ENCODE measurements at regions not wholly inside any gene's neighbourhood (a gene's known extent, or its start where the extent isn't known, plus 50 kb on each side); places are given as distances from the start of the nearest gene placed in this dataset.

- Histone ChIP-seq H3K4me3 (no peak overlapping the region), H3K4me1 (peaks cover 29% of the 10 kb centered on the region), H3K27ac (no peak overlapping the region), H3K4me2 (no peak overlapping the region), H3K9me3 (no peaks in the 10 kb centered on the region)
- TF ChIP-seq HMGXB4 (CRISPR knock-in tag; IDR thresholded peaks at IDR 0.05; ENCODE audit: borderline replicate concordance), result no peak
- TF ChIP-seq KDM5A (IDR thresholded peaks at IDR 0.05), result no peak
- no peak for TF ChIP-seq SREBF2 (IDR thresholded peaks at IDR 0.05)
- TF ChIP-seq HOXB5 (CRISPR knock-in tag; IDR thresholded peaks at IDR 0.05), result no peak
- TF ChIP-seq ZSCAN20 (CRISPR knock-in tag; IDR thresholded peaks at IDR 0.05), result no peak
- no peak for TF ChIP-seq E2F6 (IDR thresholded peaks at IDR 0.05; ENCODE audit: borderline replicate concordance, low read depth)
- no peak for TF ChIP-seq CBX8 (IDR thresholded peaks at IDR 0.05)
- TF ChIP-seq RCOR1 (IDR thresholded peaks at IDR 0.05; ENCODE audit: low read depth, low read length), result no peak
- TF ChIP-seq HDAC2 (IDR thresholded peaks at IDR 0.05), result no peak
- TF ChIP-seq CHD4 (IDR thresholded peaks at IDR 0.05; ENCODE audit: borderline replicate concordance), result no peak
- CTCF ChIA-PET, result interaction anchor here (0.6 to 1.0 kb wide), 2 partner anchors 15 to 289 kb away, joined by 3 read pairs; no protein-coding TSS in a partner anchor
- FAIRE-seq, result no peak
- 81% methylated on average over 4 of the region's 4 CpGs for WGBS (ENCODE audit: missing lambda C conversion rate)
- no peak for ATAC-seq
- no peak for DNase-seq (ENCODE audit: low read depth in 1 of 2, low spot score in 1 of 2)
- POLR2A ChIA-PET, result no interaction called here
Observed at GRCh38 chr20:17871886-17872285, 96.7 kb downstream of the SNX5 start.

- TF ChIP-seq HMGXB4 (CRISPR knock-in tag; IDR thresholded peaks at IDR 0.05; ENCODE audit: borderline replicate concordance) (no peak), ZSCAN20 (CRISPR knock-in tag; IDR thresholded peaks at IDR 0.05) (no peak), EHMT2 (IDR thresholded peaks at IDR 0.05; ENCODE audit: low read depth) (no peak), HEYL (CRISPR knock-in tag; IDR thresholded peaks at IDR 0.05) (no peak), CBX8 (IDR thresholded peaks at IDR 0.05) (no peak), ESRRA (IDR thresholded peaks at IDR 0.05; ENCODE audit: borderline replicate concordance, low read length) (no peak), PHF8 (IDR thresholded peaks at IDR 0.05; ENCODE audit: borderline replicate concordance, low read depth) (no peak), PBX3 (IDR thresholded peaks at IDR 0.05) (no peak), MAZ (IDR thresholded peaks at IDR 0.05; ENCODE audit: borderline replicate concordance, low read depth, low read length) (no peak), USF2 (IDR thresholded peaks at IDR 0.05) (no peak), RARB (CRISPR knock-in tag; IDR thresholded peaks at IDR 0.05) (no peak), RAD21 (conservative IDR thresholded peaks at IDR 0.05 in 1 of 2, IDR thresholded peaks at IDR 0.05 in 1 of 2) (no peak), BCL3 (IDR thresholded peaks at IDR 0.05) (no peak), MAFK (IDR thresholded peaks at IDR 0.05; ENCODE audit: partially characterized antibody) (no peak), KDM1A (IDR thresholded peaks at IDR 0.05; ENCODE audit: low read depth) (no peak), CBX2 (IDR thresholded peaks at IDR 0.05; ENCODE audit: borderline replicate concordance, low read depth) (no peak), ELK1 (IDR thresholded peaks at IDR 0.05; ENCODE audit: low read depth, low read length) (no peak)
- POLR2A ChIA-PET, result no interaction called here
- Histone ChIP-seq H3K9me3 (no peaks in the 10 kb centered on the region), H3K4me2 (no peak overlapping the region), H3K27ac (no peak overlapping the region), H3K4me3 (no peak overlapping the region), H3K4me1 (peaks cover 29% of the 10 kb centered on the region)
- ATAC-seq, result no peak
- CTCF ChIA-PET, result interaction anchor here (1.0 kb wide), 1 partner anchor 14 kb away, joined by 3 read pairs; no protein-coding TSS in a partner anchor
- no peak for FAIRE-seq
- DNase-seq (ENCODE audit: low read depth in 1 of 2, low spot score in 1 of 2), result no peak
- 69% methylated on average over 2 of the region's 2 CpGs for WGBS (ENCODE audit: missing lambda C conversion rate)
Observed at GRCh38 chr20:17871181-17871580, 97.4 kb downstream of the SNX5 start.
